GM12892 (cell line): ENCODE measurements at regions not wholly inside any gene's neighbourhood (a gene's known extent, or its start where the extent isn't known, plus 50 kb on each side); places are given as distances from the start of the nearest gene placed in this dataset.

Experiments
- POLR2AphosphoS5 ChIP-seq: IDR thresholded peaks from 2 replicates; pipeline ENCODE4 v1.6.1; 2011; ENCODE audit warnings: low read depth, low read length, control low read depth
- TAF1 ChIP-seq: IDR thresholded peaks from 2 replicates; pipeline ENCODE4 v1.6.1; 2011; ENCODE audit warnings: low read depth, mild to moderate bottlenecking, control low read depth, low read length, borderline replicate concordance

GRCh38 chr10:33037726-33038125 is 79.7 kb upstream of the ITGB1 start:
- no peak for TF ChIP-seq TAF1
- TF ChIP-seq POLR2AphosphoS5: no peak
